NCI-H2196 treated with DMSO at 0.1 percent for 48 hours (cell line): ENCODE measurements at regions not wholly inside any gene's neighbourhood (a gene's known extent, or its start where the extent isn't known, plus 50 kb on each side); places are given as distances from the start of the nearest gene placed in this dataset.

Source experiments
- DNase-seq: peaks from one replicate; lab custom pipeline; 2025; ENCODE audit not compliant: unreplicated experiment; lab: John Stamatoyannopoulos, UW

DNA sequence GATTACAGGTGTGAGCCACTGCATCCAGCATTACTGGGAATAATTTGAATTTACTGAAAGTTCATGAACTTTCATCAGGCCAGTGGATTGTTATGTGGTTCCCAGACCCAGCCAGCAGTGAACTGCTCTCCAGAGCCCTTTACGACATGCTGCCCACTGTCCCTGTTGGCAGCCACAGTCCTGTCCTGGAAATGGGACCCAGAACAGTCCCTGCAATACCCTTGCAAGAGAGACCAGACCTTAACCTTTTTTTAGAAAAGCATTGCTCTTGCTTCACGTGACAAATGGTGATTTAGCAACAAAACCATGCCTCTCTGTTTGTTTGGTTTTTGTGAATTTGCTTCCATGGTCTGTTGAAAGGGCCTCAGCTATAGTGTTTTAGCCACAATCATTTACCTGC is 367.3 kb upstream of the C2CD4B start:
- DNase-seq: no peak

DNA sequence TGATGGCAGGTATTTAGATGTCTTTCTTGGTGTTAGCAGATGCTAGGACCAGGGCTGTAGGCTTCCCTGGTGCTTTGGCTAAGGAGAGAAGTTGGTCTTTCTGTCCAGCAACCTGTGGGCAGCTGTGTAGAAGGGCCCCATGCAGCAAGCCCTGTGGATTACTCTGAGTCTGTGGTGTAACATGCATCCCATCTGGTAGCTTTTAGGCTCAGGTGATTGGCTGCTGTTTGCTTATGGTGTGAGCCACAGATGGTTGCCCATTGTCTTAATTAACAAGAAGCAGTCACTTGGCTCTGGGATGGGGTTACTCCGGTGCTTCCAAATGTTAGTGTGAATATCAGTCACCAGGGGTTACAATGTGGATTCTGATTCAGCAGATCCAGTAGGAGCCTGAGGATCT is 368.6 kb upstream of the C2CD4B start:
- DNase-seq: no peak

DNA sequence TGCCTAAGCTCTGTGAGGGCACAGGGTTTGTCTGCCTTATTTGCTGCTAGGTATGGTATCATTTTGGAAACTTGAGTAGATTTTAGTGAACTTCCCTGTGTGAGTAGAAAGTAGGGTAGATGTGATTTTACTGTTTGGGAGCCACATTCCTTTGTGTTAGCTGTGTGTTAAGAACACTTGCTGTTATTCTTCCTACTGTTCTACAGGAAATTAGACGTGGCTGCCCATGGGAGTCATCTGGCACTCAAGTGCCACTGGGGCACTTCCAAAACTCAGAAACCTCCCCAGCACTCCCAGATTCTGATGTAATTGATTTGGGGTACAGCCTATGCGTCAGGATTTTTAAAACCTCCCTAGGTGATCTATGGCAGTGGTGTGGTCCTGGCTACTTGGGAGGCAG is 369.9 kb upstream of the C2CD4B start:
- no peak for DNase-seq

DNA sequence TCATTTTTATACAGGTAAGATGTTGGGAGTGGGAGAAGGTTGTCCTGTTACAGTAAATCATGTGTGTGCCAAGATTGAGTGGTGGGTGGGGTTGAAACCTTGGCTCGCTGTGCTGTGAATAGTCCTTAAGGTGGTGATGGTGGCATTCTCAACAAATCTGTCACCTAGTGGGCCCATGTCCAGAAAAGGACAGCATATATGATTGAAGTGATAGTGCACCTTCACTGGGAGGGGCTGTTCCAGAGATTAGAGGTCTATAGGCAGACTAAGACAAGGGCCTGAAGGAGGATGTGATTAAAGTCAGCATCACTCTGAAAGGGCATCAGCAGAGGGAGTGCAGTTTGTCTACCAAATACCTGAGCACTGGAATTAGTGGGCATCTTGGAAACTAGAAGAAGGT is 374.2 kb upstream of the C2CD4B start:
- no peak for DNase-seq

DNA sequence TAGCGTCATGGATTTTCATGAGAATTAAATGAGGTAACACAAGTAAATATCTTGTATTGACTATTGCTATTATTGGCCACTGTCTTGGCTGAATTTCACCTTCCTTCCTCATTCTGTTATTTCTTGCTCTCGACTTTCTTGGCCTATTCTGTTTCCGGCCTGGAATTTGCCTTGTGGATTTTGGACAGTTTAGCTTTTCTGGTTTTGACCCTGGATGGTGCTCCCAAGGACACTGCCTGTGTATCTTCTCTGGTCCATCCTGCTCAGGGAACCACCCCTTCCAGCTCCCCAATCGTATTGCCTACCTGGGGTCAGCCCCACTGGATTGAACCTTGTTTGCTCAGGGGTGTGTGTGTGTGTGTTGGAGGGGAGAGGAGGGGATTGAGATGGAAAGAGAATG is 376.2 kb upstream of the C2CD4B start:
- no peak for DNase-seq

DNA sequence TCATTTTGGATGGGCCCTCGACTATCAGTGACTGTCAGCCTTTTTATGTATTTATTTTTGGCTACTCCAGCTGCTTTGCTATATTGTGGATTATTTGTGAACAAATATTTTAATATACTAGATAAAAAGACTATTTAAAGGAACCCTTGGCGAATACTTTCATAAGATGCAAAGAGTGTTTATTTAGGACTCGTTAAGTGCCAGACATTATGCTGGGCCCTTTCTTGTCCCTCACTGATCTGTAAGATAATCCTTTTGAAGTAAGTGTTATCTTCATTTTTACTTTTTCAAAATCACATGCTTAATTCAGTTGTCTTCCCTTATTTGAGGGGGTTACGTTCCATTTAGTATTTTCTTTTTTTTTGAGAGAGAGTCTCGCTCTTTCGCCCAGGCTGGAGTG is 376.8 kb upstream of the C2CD4B start:
- DNase-seq: no peak

DNA sequence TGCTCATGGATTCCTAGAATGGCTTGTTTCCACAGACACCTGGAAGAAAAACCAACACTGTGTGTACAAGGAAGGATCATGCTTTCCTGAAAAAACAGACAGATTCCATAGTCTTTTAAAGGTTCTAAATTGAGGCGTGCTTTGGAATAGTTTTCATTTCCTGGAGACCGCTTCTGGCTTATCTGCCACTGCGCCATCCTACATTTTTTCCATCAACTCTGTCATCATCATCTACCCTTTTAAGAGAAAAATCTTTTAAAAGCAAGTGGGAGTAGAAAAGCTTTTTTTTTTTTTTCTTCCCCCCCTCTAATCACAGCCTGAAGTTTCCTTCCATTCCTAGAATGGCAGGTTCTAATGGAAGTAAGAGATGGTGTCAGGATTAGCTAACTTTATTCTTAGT is 379.4 kb upstream of the C2CD4B start:
- no peak for DNase-seq

DNA sequence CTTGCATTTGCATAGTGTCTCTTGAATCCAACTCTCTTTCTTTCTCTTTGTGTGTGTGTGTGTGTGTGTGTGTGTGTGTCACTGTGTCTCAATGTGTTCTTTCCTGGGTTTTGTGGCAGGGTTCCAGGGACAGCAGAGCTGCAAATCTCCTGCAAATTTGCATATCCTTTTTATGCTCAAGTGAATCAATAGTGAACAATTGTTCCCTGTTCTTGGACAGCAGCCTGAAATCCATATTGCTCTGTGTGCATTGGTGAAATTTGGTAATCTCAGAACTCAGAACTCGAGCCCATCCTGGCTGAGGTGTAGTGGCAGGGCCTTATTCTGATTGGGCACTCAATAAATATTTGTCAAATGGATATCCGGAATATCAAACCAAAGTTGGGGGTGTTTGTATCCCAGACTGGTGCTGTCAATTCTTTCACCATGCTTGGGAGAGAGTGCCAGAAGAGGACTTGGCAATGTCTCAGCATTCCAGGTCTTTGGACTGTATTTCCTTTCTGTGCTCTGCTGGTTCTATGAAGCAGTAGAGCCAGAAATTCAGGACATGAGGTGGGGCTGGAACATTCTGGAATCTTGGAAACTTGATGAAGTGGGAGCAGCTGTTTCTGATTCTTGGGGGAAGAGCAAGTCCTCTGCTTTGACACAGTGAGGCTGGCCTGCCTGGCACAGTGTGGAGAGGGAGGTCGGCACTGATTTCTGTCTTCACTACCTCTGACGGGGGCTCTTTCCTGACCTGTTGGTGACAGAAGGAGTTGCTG is 380.6 kb upstream of the C2CD4B start:
- DNase-seq: no peak

DNA sequence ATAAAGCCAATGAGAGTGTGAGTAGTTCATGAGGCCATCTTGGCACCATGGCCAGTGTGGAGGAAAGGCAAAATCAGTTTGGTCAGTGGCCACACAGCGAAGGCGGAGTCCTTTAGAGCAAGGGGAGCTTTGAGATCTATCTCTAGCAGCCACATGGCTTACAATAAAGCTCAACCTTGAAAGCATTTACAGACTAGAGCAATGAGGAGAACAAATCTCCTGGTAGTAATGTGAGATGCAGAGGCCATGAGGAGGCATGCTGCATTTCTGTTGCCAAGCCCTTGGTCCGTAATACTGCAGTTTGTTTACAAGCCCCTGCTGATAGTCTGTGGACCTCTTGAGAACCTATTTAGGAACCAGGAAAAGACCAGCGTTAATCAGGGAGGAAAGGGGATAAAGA is 381.5 kb upstream of the C2CD4B start:
- no peak for DNase-seq

DNA sequence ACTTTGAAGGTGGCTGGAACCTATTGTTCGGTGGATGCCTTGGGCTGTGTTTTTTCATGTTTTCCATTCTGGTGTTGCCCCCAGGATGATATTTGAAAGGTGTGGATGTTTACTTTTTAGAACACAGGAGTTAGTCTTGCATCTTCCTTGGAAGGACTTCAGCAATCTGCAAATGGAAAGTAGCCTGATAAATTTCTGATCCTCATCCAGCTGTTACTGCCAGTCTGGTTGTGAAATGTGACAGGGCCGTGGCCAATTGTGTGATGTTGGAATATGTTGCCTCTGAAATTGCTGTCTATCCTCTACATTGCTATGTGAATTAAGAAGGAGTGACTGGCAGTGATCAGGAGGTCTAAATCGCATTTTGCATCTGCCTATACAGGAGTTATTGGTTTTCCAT is 382.5 kb upstream of the C2CD4B start:
- DNase-seq: no peak

DNA sequence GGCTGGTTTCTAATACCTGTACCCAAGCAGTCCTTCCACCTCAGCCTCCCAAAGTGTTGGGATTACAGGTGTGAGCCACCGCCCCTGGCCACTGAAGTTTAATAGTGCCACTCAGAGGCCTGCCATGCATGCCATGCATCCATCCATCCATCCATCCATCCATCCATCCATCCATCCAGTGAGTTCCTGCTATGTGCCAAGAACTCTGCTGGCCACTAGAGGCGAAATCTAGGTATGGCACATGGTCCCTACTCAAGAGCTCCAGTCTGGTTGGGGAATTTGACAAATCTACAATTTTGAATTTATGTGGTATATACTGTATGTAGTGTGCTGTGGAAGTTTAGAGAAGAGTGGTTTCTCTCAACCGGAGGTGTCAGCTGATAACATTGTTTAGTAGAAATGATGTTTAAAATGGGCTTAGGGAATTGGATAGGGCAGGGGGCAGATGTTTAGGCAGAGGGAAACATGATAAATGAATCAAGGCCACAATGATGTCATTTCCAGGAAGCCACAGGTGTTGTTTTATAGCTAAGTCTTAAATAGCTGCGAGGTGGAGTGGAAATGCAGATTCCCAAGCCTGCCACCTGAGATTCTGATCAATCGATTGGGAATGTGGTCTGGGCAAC is 384.4 kb upstream of the C2CD4B start:
- no peak for DNase-seq

DNA sequence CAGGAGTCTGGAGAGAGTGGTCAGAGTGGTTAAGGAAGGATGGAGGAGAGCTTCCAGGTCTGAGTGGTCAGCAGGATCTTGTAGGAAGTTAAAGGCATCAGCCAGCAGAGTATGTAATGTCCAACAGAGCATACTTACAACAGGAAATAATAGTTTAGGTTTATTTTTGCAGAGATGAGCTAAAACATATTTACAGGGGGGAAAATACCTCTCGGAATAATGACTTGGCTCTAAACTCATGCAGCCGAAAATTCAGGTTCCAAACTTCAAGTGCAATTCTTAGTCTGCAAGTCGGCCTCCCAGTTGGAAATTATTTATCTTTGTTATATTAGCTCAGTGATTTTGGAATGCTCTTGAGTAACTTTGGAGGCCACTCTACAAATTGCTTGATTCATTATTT is 385.0 kb upstream of the C2CD4B start:
- no peak for DNase-seq

DNA sequence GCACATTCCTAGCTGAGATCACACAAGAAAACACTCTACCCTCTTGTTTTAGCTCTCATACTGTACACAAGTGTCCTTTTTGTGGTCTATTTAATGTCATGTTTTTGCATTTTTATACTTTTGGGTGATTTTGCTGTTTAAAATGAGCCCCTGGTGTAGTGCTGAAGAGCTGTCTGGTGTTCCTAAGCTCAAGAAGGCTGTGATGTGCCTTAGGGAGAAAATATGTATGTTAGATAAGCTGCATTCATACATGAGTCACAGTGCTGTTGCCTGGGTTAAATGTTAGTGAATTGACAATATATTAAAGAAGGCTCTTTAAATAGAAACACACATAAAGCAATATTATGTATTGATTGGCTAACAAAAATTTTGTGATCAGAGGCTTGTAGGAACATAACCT is 387.4 kb upstream of the C2CD4B start:
- DNase-seq: no peak

DNA sequence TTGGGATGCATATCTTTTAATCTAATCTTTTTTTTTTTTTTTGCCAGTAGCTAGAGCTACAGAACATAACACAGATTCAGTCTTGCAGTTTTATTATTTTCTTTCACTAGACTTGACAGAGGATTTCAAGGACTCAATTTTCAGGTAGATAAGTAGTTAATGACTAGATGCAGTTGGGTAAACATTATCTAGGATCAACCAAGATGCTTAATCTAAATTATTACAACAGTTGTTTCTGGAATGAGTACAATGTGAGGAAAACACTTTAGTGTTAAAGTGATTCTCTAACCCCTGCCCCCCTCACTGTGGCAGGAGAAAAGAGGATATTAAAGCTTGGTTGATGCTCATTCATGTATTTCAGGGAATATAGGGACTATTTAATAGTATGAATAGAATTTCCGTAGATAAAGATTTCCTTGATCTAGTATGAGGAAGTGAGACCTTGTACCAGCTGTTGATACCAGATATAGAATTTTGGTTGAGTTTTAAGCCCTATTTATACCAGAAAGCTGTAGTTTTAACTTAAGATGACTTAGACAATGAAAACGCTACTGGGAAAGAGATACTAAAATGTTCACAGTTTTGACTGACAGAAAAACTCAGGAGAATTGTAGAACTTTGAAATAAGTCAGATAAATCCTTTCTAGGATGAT is 389.0 kb upstream of the C2CD4B start:
- DNase-seq: no peak

DNA sequence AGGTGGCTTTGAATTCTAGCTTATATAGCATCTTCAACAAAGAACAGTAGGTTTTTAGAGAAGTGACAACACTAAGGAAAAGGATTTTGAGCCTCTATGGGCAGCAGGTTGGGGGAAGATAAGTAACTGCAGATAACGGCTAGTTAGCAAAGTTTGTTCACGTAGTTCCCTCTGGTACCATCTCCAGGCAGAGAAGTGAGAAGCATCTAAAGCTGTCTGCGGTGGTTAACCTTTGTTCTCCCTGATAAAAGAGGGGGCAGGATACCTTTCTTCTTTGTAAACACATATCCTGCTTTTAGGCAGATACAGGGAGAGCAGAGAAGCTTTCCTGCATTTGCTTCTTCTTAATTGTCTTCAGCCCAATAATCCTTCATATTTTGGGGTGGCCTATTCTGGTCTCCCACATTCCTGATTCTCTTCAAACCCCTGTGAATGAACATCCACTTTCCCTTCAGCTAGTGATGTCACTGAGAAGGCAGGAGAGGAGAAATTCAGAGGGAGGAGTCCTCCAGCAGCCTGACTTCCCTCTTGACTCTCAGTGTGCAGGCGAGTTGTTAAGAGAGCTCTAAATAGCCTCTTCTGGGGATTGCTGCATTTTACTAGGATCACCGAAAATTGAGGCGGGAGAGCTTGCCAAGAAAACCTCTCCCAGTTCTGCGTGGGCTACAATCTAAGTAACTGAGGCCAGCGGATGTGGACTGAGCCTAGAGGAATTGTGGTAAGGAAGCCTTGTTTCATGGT is 393.7 kb upstream of the C2CD4B start:
- DNase-seq: no peak

DNA sequence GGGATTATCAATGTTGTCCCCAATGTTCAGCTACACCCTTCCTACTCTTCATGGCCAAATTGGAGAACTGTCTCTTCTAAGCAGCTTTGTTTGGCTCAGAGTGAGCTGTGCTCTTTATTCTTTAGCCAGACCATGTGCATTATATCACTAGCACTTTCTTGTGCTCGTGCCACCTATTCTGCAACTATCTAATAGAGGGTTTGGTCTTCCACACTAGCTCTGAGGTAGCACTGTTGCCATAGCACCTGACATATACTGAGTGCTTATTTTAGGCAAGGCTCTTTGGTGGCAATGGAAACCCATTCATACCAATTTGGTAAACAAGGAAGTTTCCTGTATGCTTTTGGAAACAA is 394.3 kb upstream of the C2CD4B start:
- DNase-seq: no peak

DNA sequence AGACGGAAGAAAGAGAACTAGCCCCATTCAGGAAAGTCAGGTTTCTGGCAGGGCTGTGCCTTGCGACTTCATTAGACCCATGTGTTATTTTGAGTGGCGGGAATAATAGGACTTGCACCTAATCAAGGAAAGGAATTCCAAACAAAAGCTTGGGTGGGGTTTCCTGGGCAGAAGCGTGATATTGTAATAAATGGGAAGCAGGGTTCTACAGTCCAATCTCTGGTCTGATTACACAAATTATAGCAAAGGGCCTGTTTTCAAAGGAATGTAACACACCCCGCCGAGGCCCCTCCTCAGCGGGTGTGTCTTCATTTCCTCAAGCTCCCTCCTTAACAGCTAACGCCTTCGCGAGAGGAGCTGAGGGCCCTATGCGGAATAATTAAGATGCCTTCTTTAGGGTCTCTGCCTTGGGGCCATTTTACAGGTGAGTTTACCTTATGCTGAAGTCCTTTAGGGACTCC is 396.0 kb upstream of the C2CD4B start:
- no peak for DNase-seq

DNA sequence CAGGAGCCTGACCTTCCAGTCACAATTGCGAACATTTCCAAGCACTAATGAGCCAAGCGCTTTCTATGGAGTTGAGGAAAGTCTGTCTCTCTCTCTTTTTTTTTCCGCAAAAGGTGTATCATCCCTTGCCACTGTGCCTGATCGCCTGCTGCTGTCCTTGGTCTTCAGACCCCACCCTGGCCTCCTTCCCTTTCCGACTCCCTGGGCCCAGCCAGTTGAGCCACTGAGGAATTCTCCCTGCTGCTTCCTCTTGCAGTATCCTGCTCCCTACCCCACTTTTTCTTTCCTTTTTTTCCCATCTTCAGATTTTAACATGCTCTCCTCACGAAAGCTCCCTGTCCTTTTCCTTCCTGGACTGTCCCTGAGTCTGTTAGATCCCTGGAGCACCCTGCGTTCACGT is 396.5 kb upstream of the C2CD4B start:
- DNase-seq: no peak

DNA sequence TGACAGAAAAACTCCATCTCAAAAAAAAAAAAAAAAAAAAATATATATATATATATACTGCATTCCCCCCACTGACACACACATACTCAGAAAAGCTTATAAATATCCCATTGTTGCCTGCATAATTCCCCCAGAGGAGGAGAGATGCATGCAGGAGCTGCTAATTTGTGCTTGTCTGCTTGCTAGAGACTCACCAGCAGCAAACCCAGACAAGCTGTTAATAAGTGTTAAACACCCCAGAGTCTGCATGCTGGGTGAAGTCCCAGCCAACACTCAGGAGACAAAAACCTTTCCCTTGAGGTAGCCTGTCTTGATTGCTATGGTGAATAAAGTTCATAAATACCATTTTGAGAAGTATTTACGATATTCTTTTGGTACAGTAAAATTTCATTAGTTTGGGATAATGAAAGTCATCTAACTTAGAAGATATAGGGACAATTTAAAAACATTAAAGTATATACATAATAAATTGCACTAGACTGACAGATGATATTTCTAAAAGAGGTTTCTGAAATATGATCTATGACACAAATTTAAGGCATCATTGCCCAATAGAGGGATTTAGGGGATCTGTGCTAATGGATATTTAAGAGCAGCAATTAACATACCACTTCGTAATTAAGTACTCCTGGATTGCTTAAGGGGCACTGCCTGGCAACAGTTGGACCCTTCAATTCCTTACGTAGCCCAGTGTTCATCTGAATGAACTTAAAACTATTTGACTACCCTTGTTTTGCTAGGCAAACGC is 400.0 kb upstream of the C2CD4B start:
- DNase-seq: no peak

DNA sequence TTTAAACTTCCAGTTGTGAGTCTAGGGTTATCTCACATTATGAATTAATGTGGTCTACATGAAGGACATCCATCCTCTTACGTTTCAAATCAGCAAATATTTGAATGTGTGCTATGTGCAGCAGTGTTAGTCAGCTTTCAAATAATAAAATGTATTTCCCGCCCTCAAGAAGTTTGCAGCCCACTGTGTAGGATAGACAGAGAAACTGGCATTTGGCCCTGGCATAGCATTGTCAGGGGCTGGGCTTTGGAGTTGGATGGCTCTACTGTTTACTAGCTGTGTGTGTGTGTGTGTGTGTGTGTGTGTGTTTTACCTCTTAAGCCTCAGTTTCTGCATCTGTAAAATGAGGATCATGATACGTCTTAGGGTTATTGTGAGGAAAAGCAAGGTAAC is 400.5 kb upstream of the C2CD4B start:
- no peak for DNase-seq

DNA sequence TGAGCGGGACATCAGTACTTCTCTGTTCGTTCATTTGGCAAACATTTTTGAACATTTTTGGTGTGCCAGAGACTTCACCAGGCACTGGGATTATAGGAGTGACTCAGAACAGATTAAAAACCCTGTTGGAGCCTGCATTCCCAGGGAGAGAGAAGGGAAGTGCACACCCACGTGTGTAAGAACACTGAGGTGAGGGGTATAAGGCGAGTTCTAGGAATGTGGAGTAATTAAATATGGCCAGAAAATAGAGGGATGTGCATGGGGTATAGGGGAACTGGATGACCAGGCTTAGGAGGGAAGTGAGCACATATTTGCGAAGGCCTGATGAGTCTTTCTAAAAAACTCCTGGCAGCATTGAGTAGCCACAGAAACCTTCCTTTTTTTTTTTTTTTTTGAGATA is 401.2 kb upstream of the C2CD4B start:
- DNase-seq: no peak
